Mesodermal cell (in vitro differentiated cells): ENCODE measurements at regions not wholly inside any gene's neighbourhood (a gene's known extent, or its start where the extent isn't known, plus 50 kb on each side); places are given as distances from the start of the nearest gene placed in this dataset.
"Not testable (repeated sequence)": the region's sequence is repeated elsewhere in the genome, so short reads cannot be mapped to it uniquely, and the experiment has no call there.

Source experiments
- H3K27ac ChIP-seq: 2 replicates; pipeline ENCODE4 v1.7.0; 2013; ENCODE audit warnings: mild to moderate bottlenecking, low read depth, low read length, moderate library complexity; ENCODE audit not compliant: severe bottlenecking
- H3K36me3 ChIP-seq: 2 replicates; pipeline ENCODE4 v1.7.1; 2013; ENCODE audit warnings: mild to moderate bottlenecking, low read length, moderate library complexity; ENCODE audit not compliant: control insufficient read depth, insufficient read depth
- H3K4me1 ChIP-seq: one replicate; pipeline ENCODE4 v1.7.1; 2013; ENCODE audit warnings: mild to moderate bottlenecking, low read length; ENCODE audit not compliant: insufficient read depth, control insufficient read depth, poor library complexity, severe bottlenecking
- H3K4me3 ChIP-seq: 2 replicates; pipeline ENCODE4 v1.7.0; 2013; ENCODE audit warnings: low read length, control low read depth, mild to moderate bottlenecking; ENCODE audit not compliant: insufficient read depth, poor library complexity, severe bottlenecking; ENCODE audit errors: extremely low read depth
- H3K9me3 ChIP-seq: 2 replicates; pipeline ENCODE4 v1.7.1; 2013; ENCODE audit warnings: mild to moderate bottlenecking, low read length, moderate library complexity; ENCODE audit not compliant: control insufficient read depth
- WGBS, 2 experiments: methylation state at CpG; one replicate each; pipeline ENCODE4 v1.1.5; 2013; ENCODE audit warnings: missing lambda C conversion rate in 2 of 2; ENCODE audit not compliant: insufficient coverage in 2 of 2; 5-methylcytosine and 5-hydroxymethylcytosine counted together

- 86% methylated on average over 1 of the region's 2 CpGs; no CpG with 5 or more reads in 1 of the 2 experiments for WGBS, 2 experiments
- no peaks in the 10 kb centered on the region for H3K36me3 ChIP-seq
- H3K4me3 ChIP-seq = no peak overlapping the region
- no peak overlapping the region for H3K27ac ChIP-seq
- peaks cover 8% of the 10 kb centered on the region for H3K4me1 ChIP-seq
- H3K9me3 ChIP-seq = no peaks in the 10 kb centered on the region
Measured at GRCh38 chr18:22523481-22523880, 105.8 kb upstream of the CTAGE1 start.

GRCh38 chr18:22524783-22525182 is 107.1 kb upstream of the CTAGE1 start:
- WGBS, 2 experiments = 69% methylated on average over 2 of the region's 6 CpGs; no CpG with 5 or more reads in 1 of the 2 experiments
- Histone ChIP-seq H3K4me1 (peaks cover 8% of the 10 kb centered on the region), H3K27ac (no peak overlapping the region), H3K4me3 (no peak overlapping the region), H3K9me3 (no peaks in the 10 kb centered on the region), H3K36me3 (no peaks in the 10 kb centered on the region)

- 89 to 100% methylated on average over 1 to 2 of the region's 3 CpGs for WGBS, 2 experiments
Measured at GRCh38 chr18:22525313-22525712, 107.6 kb upstream of the CTAGE1 start.

GRCh38 chr18:22525883-22526282 is 108.2 kb upstream of the CTAGE1 start:
- Histone ChIP-seq H3K4me3 (no peak overlapping the region), H3K4me1 (peaks cover 8% of the 10 kb centered on the region), H3K36me3 (no peaks in the 10 kb centered on the region), H3K27ac (no peak overlapping the region), H3K9me3 (no peaks in the 10 kb centered on the region)
- WGBS, 2 experiments = 80 to 95% methylated on average over 3 of the region's 3 CpGs

More at GRCh38 chr18:22525313-22525712, 107.6 kb upstream of the CTAGE1 start:
- Histone ChIP-seq H3K27ac (no peak overlapping the region), H3K4me1 (peaks cover 8% of the 10 kb centered on the region), H3K36me3 (no peaks in the 10 kb centered on the region), H3K4me3 (no peak overlapping the region), H3K9me3 (no peaks in the 10 kb centered on the region)

GRCh38 chr18:22528291-22528690 is 110.6 kb upstream of the CTAGE1 start:
- Histone ChIP-seq H3K9me3 (no peaks in the 10 kb centered on the region), H3K4me1 (peaks cover 8% of the 10 kb centered on the region), H3K36me3 (no peaks in the 10 kb centered on the region), H3K4me3 (no peak overlapping the region), H3K27ac (no peak overlapping the region)
- WGBS, 2 experiments = 80 to 100% methylated on average over 1 to 2 of the region's 3 CpGs

- WGBS, 2 experiments = no CpG with 5 or more reads among the region's 4 CpGs
- H3K9me3 ChIP-seq, H3K4me1 ChIP-seq, H3K27ac ChIP-seq, H3K4me3 ChIP-seq, H3K36me3 ChIP-seq: not testable (repeated sequence)
Measured at GRCh38 chr18:22534706-22535105, 117.0 kb upstream of the CTAGE1 start.

GRCh38 chr18:22536558-22536957 is 118.8 kb upstream of the CTAGE1 start:
- no peak overlapping the region for H3K27ac ChIP-seq
- no peaks in the 10 kb centered on the region for H3K4me1 ChIP-seq
- no peak overlapping the region for H3K4me3 ChIP-seq
- 70 to 86% methylated on average over 5 of the region's 7 CpGs for WGBS, 2 experiments
- no peaks in the 10 kb centered on the region for H3K9me3 ChIP-seq
- no peaks in the 10 kb centered on the region for H3K36me3 ChIP-seq

GRCh38 chr18:22538426-22538825 is 120.7 kb upstream of the CTAGE1 start:
- H3K4me1 ChIP-seq = peaks cover 10% of the 10 kb centered on the region
- no peaks in the 10 kb centered on the region for H3K36me3 ChIP-seq
- no peak overlapping the region for H3K4me3 ChIP-seq
- 83 to 91% methylated on average over 2 to 5 of the region's 5 CpGs for WGBS, 2 experiments
- no peak overlapping the region for H3K27ac ChIP-seq
- H3K9me3 ChIP-seq = no peaks in the 10 kb centered on the region

- Histone ChIP-seq H3K36me3 (no peaks in the 10 kb centered on the region), H3K9me3 (no peaks in the 10 kb centered on the region)
- 92 to 95% methylated on average over 3 to 5 of the region's 6 CpGs for WGBS, 2 experiments
Measured at GRCh38 chr18:22539051-22539765, 121.5 kb upstream of the CTAGE1 start.

GRCh38 chr18:22541232-22541631 is 123.5 kb upstream of the CTAGE1 start:
- no peak overlapping the region for H3K27ac ChIP-seq
- H3K4me3 ChIP-seq = no peak overlapping the region
- H3K9me3 ChIP-seq = no peaks in the 10 kb centered on the region
- H3K4me1 ChIP-seq = peaks cover 10% of the 10 kb centered on the region
- H3K36me3 ChIP-seq = no peaks in the 10 kb centered on the region
- 100% methylated on average over 1 of the region's 1 CpG for WGBS, 2 experiments

More at GRCh38 chr18:22539051-22539765, 121.5 kb upstream of the CTAGE1 start:
- Histone ChIP-seq H3K4me1 (peaks cover 10% of the 10 kb centered on the region), H3K27ac (no peak overlapping the region), H3K4me3 (no peak overlapping the region)

- peaks cover 15% of the 10 kb centered on the region for H3K4me1 ChIP-seq
- H3K36me3 ChIP-seq = no peaks in the 10 kb centered on the region
- no peak overlapping the region for H3K4me3 ChIP-seq
- 93 to 96% methylated on average over 3 to 4 of the region's 4 CpGs for WGBS, 2 experiments
- H3K27ac ChIP-seq = peak overlapping the region; percentile 60
- H3K9me3 ChIP-seq = no peaks in the 10 kb centered on the region
Measured at GRCh38 chr18:22542406-22542835, 124.7 kb upstream of the CTAGE1 start.
